Brain microvascular endothelial cell (primary cell): ENCODE measurements at regions not wholly inside any gene's neighbourhood (a gene's known extent, or its start where the extent isn't known, plus 50 kb on each side); places are given as distances from the start of the nearest gene placed in this dataset.

Source experiments
- DNase-seq: peaks from one replicate; pipeline ENCODE4 v3.0.0-alpha.2; 2020
- H3K27ac ChIP-seq: fragments of 250-450 bp; sonication (Bioruptor Pico); 2 replicates; pipeline ENCODE4 v1.5.1; 2020; ENCODE audit warnings: mild to moderate bottlenecking, moderate library complexity
- H3K27me3 ChIP-seq: fragments of 250-450 bp; sonication (Bioruptor Pico); replicated peaks from 2 replicates; pipeline ENCODE4 v1.5.1; 2020; ENCODE audit warnings: mild to moderate bottlenecking
- H3K36me3 ChIP-seq: fragments of 250-450 bp; sonication (Bioruptor Pico); replicated peaks from 2 replicates; pipeline ENCODE4 v1.5.1; 2020; ENCODE audit warnings: mild to moderate bottlenecking
- H3K4me3 ChIP-seq: 2 replicates; pipeline ENCODE4 v1.5.1; 2011; ENCODE audit warnings: low read depth, mild to moderate bottlenecking, control low read depth, low read length, moderate library complexity
- CTCF ChIP-seq: IDR thresholded peaks from 2 replicates; pipeline ENCODE4 v1.5.1; 2011; ENCODE audit warnings: low read depth, mild to moderate bottlenecking, moderate library complexity, low read length, control low read depth, inconsistent platforms; ENCODE audit errors: missing control alignments
- in situ Hi-C: cut with HindIII; loops from 2 replicates; pipeline ENCODE4 v1.10.0; 2017; ENCODE audit warnings: low sequenced_read_pairs, low pct_ligation_motif_present

GRCh38 chr17:70562137-70562536, 392.8 kb downstream of the KCNJ2 start:
- no peak for DNase-seq
- Histone ChIP-seq H3K36me3 (no peaks in the 10 kb centered on the region), H3K27ac (no peak overlapping the region), H3K27me3 (no peaks in the 10 kb centered on the region), H3K4me3 (no peak overlapping the region)
- no peak for TF ChIP-seq CTCF
- in situ Hi-C loops: no loop called here

GRCh38 chr17:70563281-70563820, 394.0 kb downstream of the KCNJ2 start:
- H3K4me3 ChIP-seq: no peak overlapping the region
- H3K27ac ChIP-seq: no peak overlapping the region
- no peaks in the 10 kb centered on the region for H3K27me3 ChIP-seq
- in situ Hi-C loops: no loop called here
- TF ChIP-seq CTCF: no peak
- no peak for DNase-seq
- no peaks in the 10 kb centered on the region for H3K36me3 ChIP-seq

DNA sequence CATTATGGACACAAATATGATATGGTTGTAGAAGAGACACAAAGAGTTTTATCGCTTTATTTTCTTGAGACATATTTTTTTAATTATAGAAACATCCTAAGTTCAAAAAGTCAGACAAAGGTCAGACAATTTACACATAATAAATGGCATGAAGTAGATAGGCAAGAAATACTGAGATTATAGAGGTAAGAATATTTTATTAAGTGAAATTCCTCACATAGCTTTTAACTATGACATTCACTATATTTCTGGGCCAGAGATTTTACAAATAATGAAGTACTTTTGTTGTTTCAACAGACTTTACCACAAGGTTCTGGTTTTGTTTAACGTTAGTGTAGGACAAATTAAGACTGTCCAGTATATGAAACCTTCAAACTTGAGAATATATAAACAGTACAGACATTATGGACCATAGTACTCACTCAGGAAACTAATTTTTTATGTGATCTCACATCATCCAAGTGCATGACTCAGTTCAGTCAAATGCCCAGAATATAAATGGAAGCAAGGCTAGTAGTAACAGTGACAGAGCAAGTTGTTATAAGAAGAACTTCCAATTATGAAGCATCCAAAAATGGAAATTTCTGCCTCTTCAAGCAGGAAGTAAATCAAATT, 394.8 kb downstream of the KCNJ2 start:
- H3K27me3 ChIP-seq: no peaks in the 10 kb centered on the region
- in situ Hi-C loops: no loop called here
- H3K27ac ChIP-seq: no peak overlapping the region
- no peaks in the 10 kb centered on the region for H3K36me3 ChIP-seq
- TF ChIP-seq CTCF: no peak
- no peak overlapping the region for H3K4me3 ChIP-seq
- no peak for DNase-seq

GRCh38 chr17:70569128-70569527, 399.8 kb downstream of the KCNJ2 start:
- Histone ChIP-seq H3K27me3 (no peaks in the 10 kb centered on the region), H3K4me3 (no peak overlapping the region), H3K36me3 (no peaks in the 10 kb centered on the region), H3K27ac (no peak overlapping the region)
- DNase-seq: no peak
- in situ Hi-C loops: no loop called here
- TF ChIP-seq CTCF: no peak

- in situ Hi-C loops: no loop called here
- H3K36me3 ChIP-seq: no peaks in the 10 kb centered on the region
- no peak overlapping the region for H3K27ac ChIP-seq
- no peak overlapping the region for H3K4me3 ChIP-seq
- DNase-seq: no peak
- TF ChIP-seq CTCF: no peak
- H3K27me3 ChIP-seq: no peaks in the 10 kb centered on the region
Measured at GRCh38 chr17:70577456-70577855, 408.1 kb downstream of the KCNJ2 start.

DNA sequence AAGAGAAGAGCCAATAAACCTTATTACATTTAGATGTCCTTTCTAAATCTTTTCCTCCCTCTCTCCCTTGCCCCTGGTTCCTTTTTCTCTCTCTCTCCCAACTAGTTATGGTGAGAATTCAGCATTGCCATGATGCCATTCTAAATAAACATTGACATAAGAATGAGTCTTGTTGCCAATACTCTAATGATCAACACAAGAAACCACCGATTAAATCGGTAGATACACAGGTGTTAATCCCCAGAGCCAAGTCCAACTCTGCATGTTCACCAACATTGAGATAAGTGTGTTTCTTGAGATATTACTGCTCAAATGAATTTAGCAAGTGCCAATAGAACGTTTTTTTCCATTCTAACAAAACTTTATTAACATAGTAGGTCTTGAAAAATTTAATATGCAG, 412.1 kb downstream of the KCNJ2 start:
- Histone ChIP-seq H3K4me3 (no peak overlapping the region), H3K27me3 (no peaks in the 10 kb centered on the region), H3K36me3 (no peaks in the 10 kb centered on the region), H3K27ac (no peak overlapping the region)
- no peak for DNase-seq
- in situ Hi-C loops: no loop called here
- TF ChIP-seq CTCF: no peak
